ENCODE measurements at regions not wholly inside any gene's neighbourhood (a gene's known extent, or its start where the extent isn't known, plus 50 kb on each side); places are given as distances from the start of the nearest gene placed in this dataset.

DNA sequence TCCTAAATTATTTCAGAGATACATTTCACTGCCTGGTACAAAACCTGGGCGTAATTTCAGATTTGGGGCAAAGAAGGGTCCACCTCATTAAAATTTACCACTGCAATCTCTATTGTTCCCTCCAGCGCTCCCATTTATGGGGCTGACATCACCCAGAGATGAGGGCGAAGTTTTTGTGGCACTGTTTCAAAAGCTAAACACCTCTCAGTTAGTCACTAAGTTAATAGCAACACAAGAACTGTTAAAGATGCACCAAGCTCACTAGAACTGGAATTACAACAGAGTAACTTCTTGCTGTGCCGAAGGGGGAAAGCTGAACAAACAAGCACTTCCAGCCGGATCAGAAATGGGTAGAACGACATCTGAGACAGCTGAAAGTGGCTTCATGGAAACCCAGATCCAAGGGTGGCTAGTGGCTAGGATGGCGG lies 179.4 kb downstream of the GATA3 start:
- H3K4me3 ChIP-seq (ENCODE audit: control insufficient read depth in 2 of 3, extremely low read depth in 1 of 3, insufficient read depth in 2 of 3, low read depth in 1 of 3, low read length in 3 of 3) = no peak overlapping the region
- no peaks in the 10 kb centered on the region for H3K9me1 ChIP-seq (ENCODE audit: control insufficient read depth, extremely low read depth, insufficient read depth, low read length)
- H2AFZ ChIP-seq (ENCODE audit: control insufficient read depth, low read length) = no peak overlapping the region
- no peak overlapping the region for H3K27ac ChIP-seq (ENCODE audit: control insufficient read depth, insufficient read depth, low read length)
- no peaks in the 10 kb centered on the region for H4K20me1 ChIP-seq (ENCODE audit: control insufficient read depth, extremely low read depth, insufficient read depth, low read length)
- FAIRE-seq = no peak
- no peak overlapping the region for H3K9ac ChIP-seq (ENCODE audit: control insufficient read depth, extremely low read depth, insufficient read depth, low read length)
- no peaks in the 10 kb centered on the region for H3K9me3 ChIP-seq (ENCODE audit: control insufficient read depth, low read depth, low read length)
- DNase-seq (ENCODE audit: low read depth, low spot score) = no peak
- no peaks in the 10 kb centered on the region for H3K79me2 ChIP-seq (ENCODE audit: control insufficient read depth, insufficient read depth, low read length)
- peaks cover 2% of the 10 kb centered on the region for H3K27me3 ChIP-seq (ENCODE audit: control insufficient read depth, extremely low read depth, insufficient read depth, low read length)
- no peaks in the 10 kb centered on the region for H3K36me3 ChIP-seq (ENCODE audit: control insufficient read depth in 2 of 2, extremely low read depth in 1 of 2, insufficient read depth in 2 of 2, low read length in 2 of 2)
- no peaks in the 10 kb centered on the region for H3K4me1 ChIP-seq (ENCODE audit: control insufficient read depth, extremely low read depth, insufficient read depth, low read length)
- no peak overlapping the region for H3K4me2 ChIP-seq (ENCODE audit: control insufficient read depth, extremely low read depth, insufficient read depth, low read depth, low read length)
- dilution Hi-C loops (cut with MboI; ENCODE audit: extremely low pct_ligation_motif_present, low sequenced_read_pairs) = no loop called here
- TF ChIP-seq, protein P1, sequence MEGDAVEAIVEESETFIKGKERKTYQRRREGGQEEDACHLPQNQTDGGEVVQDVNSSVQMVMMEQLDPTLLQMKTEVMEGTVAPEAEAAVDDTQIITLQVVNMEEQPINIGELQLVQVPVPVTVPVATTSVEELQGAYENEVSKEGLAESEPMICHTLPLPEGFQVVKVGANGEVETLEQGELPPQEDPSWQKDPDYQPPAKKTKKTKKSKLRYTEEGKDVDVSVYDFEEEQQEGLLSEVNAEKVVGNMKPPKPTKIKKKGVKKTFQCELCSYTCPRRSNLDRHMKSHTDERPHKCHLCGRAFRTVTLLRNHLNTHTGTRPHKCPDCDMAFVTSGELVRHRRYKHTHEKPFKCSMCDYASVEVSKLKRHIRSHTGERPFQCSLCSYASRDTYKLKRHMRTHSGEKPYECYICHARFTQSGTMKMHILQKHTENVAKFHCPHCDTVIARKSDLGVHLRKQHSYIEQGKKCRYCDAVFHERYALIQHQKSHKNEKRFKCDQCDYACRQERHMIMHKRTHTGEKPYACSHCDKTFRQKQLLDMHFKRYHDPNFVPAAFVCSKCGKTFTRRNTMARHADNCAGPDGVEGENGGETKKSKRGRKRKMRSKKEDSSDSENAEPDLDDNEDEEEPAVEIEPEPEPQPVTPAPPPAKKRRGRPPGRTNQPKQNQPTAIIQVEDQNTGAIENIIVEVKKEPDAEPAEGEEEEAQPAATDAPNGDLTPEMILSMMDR (optimal IDR thresholded peaks at IDR 0.05 in 1 of 3, IDR thresholded peaks at IDR 0.05 in 1 of 3, conservative IDR thresholded peaks at IDR 0.05 in 1 of 3; ENCODE audit: extremely low read depth in 1 of 3, insufficient read depth in 2 of 3, low read length in 3 of 3) = no peak
- no peak for TF ChIP-seq EZH2 (IDR thresholded peaks at IDR 0.05; ENCODE audit: low read length)

DNA sequence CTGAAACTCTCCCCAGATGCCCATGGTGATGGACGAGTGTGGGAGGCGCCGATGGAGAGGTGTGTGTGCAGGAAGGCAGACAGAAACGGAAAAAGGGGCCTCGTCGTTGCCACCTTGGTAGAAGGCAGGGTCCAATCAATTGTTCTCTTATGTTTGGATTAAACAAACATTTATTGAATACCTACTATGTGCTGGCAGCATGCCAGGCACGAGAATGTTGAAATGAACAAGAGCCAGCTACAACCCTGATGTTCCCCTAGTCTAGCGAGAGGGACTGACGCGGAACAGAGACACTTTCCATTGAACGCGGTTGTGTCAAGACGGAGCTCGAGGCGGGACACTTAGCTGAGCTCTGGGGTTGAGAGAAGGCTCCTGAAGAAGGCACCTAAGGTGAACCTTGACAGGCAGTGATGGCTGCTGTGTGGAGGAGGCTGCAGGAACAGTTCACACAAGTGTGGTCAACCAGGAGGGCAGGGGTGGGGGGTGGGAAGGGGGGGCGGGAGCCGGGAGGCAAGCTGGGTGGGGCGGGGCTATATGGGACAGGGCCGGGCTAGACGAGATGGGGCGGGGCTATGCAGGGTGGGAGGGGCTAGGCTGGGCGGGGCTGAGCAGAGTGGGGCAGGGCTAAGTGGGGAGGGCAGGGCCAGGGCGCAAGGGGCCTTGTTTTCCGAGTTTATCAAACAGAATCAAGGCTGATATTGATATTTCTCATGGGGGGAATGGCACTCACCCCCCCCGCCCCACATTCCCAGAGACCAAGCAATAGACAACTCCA lies 181.0 kb downstream of the GATA3 start:
- no peak for FAIRE-seq
- Histone ChIP-seq H3K4me1 (ENCODE audit: control insufficient read depth, extremely low read depth, insufficient read depth, low read length) (no peaks in the 10 kb centered on the region), H3K27me3 (ENCODE audit: control insufficient read depth, extremely low read depth, insufficient read depth, low read length) (peaks cover 2% of the 10 kb centered on the region), H2AFZ (ENCODE audit: control insufficient read depth, low read length) (no peak overlapping the region), H4K20me1 (ENCODE audit: control insufficient read depth, extremely low read depth, insufficient read depth, low read length) (no peaks in the 10 kb centered on the region), H3K9me3 (ENCODE audit: control insufficient read depth, low read depth, low read length) (no peaks in the 10 kb centered on the region), H3K9ac (ENCODE audit: control insufficient read depth, extremely low read depth, insufficient read depth, low read length) (no peak overlapping the region), H3K9me1 (ENCODE audit: control insufficient read depth, extremely low read depth, insufficient read depth, low read length) (no peaks in the 10 kb centered on the region), H3K79me2 (ENCODE audit: control insufficient read depth, insufficient read depth, low read length) (no peaks in the 10 kb centered on the region), H3K27ac (ENCODE audit: control insufficient read depth, insufficient read depth, low read length) (no peak overlapping the region), H3K4me2 (ENCODE audit: control insufficient read depth, extremely low read depth, insufficient read depth, low read depth, low read length) (no peak overlapping the region), H3K36me3 (ENCODE audit: control insufficient read depth in 2 of 2, extremely low read depth in 1 of 2, insufficient read depth in 2 of 2, low read length in 2 of 2) (no peaks in the 10 kb centered on the region), H3K4me3 (ENCODE audit: control insufficient read depth in 2 of 3, extremely low read depth in 1 of 3, insufficient read depth in 2 of 3, low read depth in 1 of 3, low read length in 3 of 3) (no peak overlapping the region)
- dilution Hi-C loops (cut with MboI; ENCODE audit: extremely low pct_ligation_motif_present, low sequenced_read_pairs) = no loop called here
- TF ChIP-seq, protein P1 (optimal IDR thresholded peaks at IDR 0.05 in 1 of 3, IDR thresholded peaks at IDR 0.05 in 1 of 3, conservative IDR thresholded peaks at IDR 0.05 in 1 of 3; ENCODE audit: extremely low read depth in 1 of 3, insufficient read depth in 2 of 3, low read length in 3 of 3) = no peak
- TF ChIP-seq EZH2 (IDR thresholded peaks at IDR 0.05; ENCODE audit: low read length) = no peak
- no peak for DNase-seq (ENCODE audit: low read depth, low spot score)
